Fibroblast of lung (primary cell): ENCODE measurements at regions not wholly inside any gene's neighbourhood (a gene's known extent, or its start where the extent isn't known, plus 50 kb on each side); places are given as distances from the start of the nearest gene placed in this dataset.

Experiments used
- EZH2 ChIP-seq: IDR thresholded peaks from 2 replicates; pipeline ENCODE4 v1.5.1; 2012; ENCODE audit warnings: low read length, control low read depth, mild to moderate bottlenecking; ENCODE audit errors: missing control alignments
- TF ChIP-seq, protein P1 (sequence below), 2 donors: IDR thresholded peaks in 1 of 2; conservative IDR thresholded peaks in 1 of 2; 1 replicate in 1 of 2; 2 replicates in 1 of 2; pipeline ENCODE4 v1.5.1; 2011 to 2012; ENCODE audit warnings: low read length in 2 of 2, control low read depth in 1 of 2, inconsistent platforms in 1 of 2, low read depth in 1 of 2, mild to moderate bottlenecking in 1 of 2

DNA sequence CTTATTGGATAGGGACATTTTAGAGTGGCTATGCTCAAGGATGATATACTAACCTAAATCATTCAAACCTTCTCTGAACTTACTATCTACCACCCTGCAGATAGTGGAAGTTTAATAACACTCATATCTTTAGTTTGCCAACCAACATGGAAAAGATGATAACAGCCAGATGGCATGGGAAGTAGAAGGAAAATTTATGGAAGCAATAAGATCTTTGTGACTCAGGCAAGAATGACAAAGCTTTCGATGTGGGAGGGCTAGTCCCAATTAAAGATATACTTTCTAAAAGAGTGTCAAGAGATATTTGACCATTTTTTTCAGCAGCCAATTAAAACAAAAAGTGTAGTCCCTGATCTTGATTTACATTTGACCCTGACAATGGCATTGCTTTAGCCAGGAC lies 631.7 kb downstream of the RPS29 start:
- TF ChIP-seq, protein P1, sequence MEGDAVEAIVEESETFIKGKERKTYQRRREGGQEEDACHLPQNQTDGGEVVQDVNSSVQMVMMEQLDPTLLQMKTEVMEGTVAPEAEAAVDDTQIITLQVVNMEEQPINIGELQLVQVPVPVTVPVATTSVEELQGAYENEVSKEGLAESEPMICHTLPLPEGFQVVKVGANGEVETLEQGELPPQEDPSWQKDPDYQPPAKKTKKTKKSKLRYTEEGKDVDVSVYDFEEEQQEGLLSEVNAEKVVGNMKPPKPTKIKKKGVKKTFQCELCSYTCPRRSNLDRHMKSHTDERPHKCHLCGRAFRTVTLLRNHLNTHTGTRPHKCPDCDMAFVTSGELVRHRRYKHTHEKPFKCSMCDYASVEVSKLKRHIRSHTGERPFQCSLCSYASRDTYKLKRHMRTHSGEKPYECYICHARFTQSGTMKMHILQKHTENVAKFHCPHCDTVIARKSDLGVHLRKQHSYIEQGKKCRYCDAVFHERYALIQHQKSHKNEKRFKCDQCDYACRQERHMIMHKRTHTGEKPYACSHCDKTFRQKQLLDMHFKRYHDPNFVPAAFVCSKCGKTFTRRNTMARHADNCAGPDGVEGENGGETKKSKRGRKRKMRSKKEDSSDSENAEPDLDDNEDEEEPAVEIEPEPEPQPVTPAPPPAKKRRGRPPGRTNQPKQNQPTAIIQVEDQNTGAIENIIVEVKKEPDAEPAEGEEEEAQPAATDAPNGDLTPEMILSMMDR (conservative IDR thresholded peaks at IDR 0.05 in 1 of 2, IDR thresholded peaks at IDR 0.05 in 1 of 2; ENCODE audit: low read depth in 1 of 2, low read length in 2 of 2) = no peak
- TF ChIP-seq EZH2 = no peak
